SKM-1 (cell line): ENCODE measurements at regions not wholly inside any gene's neighbourhood (a gene's known extent, or its start where the extent isn't known, plus 50 kb on each side); places are given as distances from the start of the nearest gene placed in this dataset.

Source experiments
- DNase-seq: peaks from one replicate; lab custom pipeline; 2025; ENCODE audit not compliant: unreplicated experiment; lab: John Stamatoyannopoulos, UW

GRCh38 chr13:32960626-32961025, 55.6 kb upstream of the KL start:
- DNase-seq: no peak

GRCh38 chr13:32961724-32962123, 54.5 kb upstream of the KL start:
- no peak for DNase-seq

- DNase-seq: no peak
Observed at GRCh38 chr13:32962342-32962741, 53.9 kb upstream of the KL start.

- no peak for DNase-seq
Observed at GRCh38 chr13:32964987-32965386, 51.2 kb upstream of the KL start.
